ENCODE measurements at regions not wholly inside any gene's neighbourhood (a gene's known extent, or its start where the extent isn't known, plus 50 kb on each side); places are given as distances from the start of the nearest gene placed in this dataset.

DNA sequence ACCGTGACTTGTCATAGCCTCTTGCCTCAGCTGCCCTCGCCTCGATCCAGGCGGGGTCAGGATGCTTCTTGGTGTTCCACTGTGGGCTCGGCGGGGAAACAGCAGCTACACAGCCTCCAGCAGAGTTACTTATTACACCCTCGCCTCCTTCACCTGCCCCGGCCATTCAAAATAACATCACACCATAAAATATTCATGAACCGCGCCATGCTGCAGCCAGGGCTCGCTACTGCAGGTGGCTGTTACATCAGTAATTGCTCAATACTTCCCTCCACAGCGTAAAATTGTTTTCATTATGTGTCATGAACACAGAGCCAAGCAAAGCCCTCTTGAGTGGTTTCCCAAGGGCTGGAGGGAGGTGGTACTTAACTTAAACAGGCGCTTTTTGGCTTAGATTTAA lies 241.5 kb upstream of the SP8 start:
- FAIRE-seq (no peak), DNase-seq (ENCODE audit: insufficient read length, low spot score) (no peak)
- TF ChIP-seq, protein P1, sequence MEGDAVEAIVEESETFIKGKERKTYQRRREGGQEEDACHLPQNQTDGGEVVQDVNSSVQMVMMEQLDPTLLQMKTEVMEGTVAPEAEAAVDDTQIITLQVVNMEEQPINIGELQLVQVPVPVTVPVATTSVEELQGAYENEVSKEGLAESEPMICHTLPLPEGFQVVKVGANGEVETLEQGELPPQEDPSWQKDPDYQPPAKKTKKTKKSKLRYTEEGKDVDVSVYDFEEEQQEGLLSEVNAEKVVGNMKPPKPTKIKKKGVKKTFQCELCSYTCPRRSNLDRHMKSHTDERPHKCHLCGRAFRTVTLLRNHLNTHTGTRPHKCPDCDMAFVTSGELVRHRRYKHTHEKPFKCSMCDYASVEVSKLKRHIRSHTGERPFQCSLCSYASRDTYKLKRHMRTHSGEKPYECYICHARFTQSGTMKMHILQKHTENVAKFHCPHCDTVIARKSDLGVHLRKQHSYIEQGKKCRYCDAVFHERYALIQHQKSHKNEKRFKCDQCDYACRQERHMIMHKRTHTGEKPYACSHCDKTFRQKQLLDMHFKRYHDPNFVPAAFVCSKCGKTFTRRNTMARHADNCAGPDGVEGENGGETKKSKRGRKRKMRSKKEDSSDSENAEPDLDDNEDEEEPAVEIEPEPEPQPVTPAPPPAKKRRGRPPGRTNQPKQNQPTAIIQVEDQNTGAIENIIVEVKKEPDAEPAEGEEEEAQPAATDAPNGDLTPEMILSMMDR (IDR thresholded peaks at IDR 0.05; ENCODE audit: insufficient read depth, missing control alignments) = no peak

DNA sequence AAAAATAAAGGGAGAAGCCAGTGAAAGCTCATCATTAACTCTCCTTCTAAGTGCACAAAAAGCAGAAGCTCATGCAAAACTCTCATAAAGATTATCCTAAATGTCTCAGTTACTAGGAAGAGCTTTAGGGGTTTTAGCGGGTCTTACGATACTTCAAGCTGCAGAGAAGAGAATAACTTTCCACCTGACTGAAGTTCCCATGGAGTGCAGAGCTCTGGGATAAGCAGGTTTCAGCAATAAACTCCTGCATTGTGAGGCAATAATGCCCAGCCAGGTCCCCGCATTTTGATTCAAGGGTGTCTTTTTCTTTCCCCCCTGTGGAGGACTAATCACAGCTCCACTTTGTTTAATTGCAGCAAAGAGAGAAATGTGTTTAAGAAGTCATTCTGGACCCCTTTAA lies 241.9 kb upstream of the SP8 start:
- no peak for DNase-seq (ENCODE audit: insufficient read length, low spot score)
- TF ChIP-seq, protein P1 (IDR thresholded peaks at IDR 0.05; ENCODE audit: insufficient read depth, missing control alignments) = no peak
- no peak for FAIRE-seq

DNA sequence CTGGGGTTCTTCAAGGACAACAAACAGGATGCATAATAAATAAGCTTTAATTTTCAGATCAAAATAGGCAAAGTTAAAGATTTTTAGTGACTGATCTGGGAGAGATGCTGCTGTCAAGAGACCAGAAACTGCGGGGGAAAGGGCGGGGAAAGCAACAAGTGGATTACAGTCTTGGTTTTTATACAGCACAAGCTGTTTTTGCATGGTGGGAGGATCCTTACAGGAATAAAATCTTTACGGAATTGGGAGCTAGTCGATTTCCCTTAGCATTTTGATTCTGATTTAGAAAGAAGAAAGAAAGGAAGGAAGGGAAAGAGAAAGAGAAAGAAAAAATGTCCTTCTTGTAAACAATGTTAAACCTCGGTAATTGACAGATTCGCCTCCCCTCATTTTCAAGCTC lies 242.3 kb upstream of the SP8 start:
- FAIRE-seq (no peak), DNase-seq (ENCODE audit: insufficient read length, low spot score) (no peak)
- TF ChIP-seq, protein P1 (IDR thresholded peaks at IDR 0.05; ENCODE audit: insufficient read depth, missing control alignments) = no peak

DNA sequence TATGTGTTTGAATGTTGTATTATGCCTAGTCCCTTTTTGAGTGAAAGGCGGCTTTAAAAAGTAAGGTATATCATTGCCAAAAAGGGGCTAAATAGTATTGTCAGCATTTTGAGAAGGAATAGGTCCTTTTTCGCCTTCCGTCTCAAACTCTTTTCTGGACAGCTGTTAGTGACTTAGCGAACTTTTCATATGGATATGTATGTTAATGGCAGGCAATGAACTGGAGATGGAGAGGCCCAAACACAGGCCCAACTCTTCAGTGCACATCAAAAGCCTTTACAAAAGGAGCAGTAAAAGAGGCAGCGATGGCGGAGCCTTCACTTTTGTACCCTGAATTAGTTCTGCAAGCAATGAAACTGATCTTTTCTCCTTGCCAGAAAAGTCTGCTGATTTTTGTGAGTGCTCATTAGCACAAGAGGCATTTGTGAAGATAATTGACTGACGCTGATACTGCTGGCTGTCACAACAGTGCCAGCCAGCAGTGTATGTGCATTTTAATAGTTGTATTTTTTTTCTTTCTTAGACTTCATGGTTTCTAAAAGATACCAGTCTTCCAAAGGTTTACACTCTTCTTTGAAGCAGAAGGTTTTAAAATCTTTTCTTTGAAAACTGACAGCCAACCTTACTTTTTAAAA lies 243.7 kb upstream of the SP8 start:
- TF ChIP-seq, protein P1 (IDR thresholded peaks at IDR 0.05; ENCODE audit: insufficient read depth, missing control alignments) = no peak
- DNase-seq (ENCODE audit: insufficient read length, low spot score) = no peak
- FAIRE-seq = no peak

DNA sequence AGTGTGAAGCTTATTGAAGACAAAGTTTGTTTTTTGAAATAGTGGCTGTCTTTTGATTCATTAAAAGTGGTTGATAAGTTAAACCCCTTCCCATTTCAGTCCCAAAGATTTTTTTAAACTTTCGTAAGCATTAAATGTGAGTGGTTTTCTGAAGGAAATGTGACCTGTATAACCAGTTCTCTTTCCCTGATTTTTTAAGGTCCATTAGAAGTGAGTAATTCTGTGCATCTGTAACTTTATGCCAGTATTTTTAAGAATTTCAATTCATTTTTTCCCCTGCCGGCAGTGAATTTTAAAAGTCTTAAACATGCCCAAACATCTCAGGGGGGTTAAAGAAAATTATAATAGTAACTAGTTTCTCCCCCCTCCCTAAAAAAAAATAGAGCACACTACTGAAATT lies 254.6 kb upstream of the SP8 start:
- TF ChIP-seq, protein P1 (IDR thresholded peaks at IDR 0.05; ENCODE audit: insufficient read depth, missing control alignments) = no peak
- FAIRE-seq (no peak), DNase-seq (ENCODE audit: insufficient read length, low spot score) (no peak)

DNA sequence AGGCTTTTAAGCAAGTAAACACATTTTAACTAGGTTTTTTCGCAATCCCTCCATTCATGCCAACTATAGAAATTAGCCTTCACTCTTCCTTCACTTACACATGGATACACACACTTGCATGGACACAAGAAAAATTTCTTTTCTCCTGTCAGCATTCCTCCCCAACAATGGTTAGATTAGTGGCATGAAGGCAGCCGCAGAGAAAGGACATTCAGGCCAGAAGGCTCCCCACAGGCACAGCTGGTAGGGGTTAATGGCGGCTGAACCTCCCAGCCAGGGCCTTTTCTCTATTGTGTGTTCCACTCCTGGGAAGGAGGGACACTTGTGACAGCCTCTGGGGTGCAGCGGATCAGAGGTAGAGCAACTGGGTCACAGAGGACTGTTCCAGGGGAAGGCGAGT lies 255.0 kb upstream of the SP8 start:
- DNase-seq (ENCODE audit: insufficient read length, low spot score) = no peak
- no peak for FAIRE-seq
- TF ChIP-seq, protein P1 (IDR thresholded peaks at IDR 0.05; ENCODE audit: insufficient read depth, missing control alignments) = no peak

DNA sequence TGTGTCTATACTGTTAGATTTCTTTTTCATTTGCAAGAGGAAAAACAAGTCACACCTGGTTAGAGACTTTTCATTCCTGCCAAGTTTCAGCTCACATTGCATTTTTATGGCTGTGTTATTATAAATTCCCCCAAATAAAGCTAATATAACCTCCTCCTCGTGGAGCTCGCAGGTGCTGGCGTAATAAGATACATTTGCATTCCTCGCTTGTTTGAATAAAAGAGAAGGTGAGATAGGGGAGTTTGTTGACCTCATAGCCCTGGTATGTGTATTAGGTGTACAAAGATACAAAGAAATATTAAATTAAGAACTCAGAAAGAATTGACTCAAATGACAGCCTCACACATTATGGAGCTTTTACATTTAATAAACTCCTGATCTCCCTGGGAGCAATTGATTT lies 257.7 kb upstream of the SP8 start:
- DNase-seq (ENCODE audit: insufficient read length, low spot score) (no peak), FAIRE-seq (no peak)
- TF ChIP-seq, protein P1 (IDR thresholded peaks at IDR 0.05; ENCODE audit: insufficient read depth, missing control alignments) = no peak
